ENCODE measurements at regions not wholly inside any gene's neighbourhood (a gene's known extent, or its start where the extent isn't known, plus 50 kb on each side); places are given as distances from the start of the nearest gene placed in this dataset.
"Not testable (repeated sequence)": the region's sequence is repeated elsewhere in the genome, so short reads cannot be mapped to it uniquely, and the experiment has no call there.

DNA sequence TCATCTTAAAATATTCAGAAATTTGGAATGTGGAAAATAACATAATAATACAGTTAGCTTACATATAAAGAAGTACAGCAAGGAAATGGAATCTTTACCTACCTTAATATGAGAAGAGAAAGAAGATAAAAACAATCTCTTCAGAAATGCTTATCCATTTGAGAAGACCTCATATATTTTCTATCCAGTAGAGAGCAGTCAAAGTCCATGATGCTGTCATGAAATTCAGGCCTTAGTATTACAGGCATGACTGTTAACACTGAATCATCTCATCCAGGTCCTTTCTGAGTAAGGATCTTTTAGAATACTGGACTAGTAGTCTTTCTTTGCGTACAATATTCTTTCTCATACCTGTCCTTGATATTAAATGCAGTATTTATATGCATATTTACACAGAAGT is 713.4 kb downstream of the CD109 start:
- DNase-seq = no peak
- intact Hi-C loops (cut with DNase I) = no loop called here

DNA sequence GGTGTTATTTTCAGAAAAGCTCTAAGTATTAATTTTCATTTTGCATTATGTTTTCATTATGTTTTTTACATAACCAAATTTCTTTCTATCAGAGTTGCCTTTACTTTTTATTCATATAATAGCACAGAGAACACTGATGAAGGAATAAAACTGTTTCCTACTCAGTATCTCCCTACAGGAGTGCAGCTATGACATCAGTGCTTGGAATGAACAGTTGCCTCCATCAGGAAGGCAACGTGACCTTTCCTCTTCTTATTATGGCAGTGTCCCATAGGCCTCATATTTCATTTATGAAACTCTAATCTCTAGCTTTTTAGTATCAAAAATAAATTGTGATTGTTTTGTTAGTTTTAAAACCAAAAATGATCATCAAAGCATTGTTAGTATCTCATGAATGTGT is 712.8 kb downstream of the CD109 start:
- intact Hi-C loops (cut with DNase I) = no loop called here
- no peak for DNase-seq

DNA sequence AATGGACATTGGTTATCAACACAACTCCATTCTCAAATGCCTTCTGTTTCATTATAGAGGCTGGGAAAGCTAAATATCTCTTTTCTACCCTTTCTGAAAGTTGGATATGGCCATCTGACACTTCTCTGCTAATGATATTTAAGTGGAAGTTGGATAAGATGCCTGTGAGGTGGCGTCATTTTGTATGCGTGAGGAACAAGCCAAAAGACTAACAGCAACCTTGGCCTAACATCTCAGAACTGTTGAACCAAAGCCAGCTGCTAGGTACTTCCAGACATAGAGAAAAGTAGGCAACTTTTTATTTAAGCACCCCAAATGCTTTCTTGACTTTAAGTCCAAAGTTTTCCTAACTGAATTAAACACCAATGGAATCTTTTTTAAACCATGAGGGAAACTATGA is 708.4 kb downstream of the CD109 start:
- no peak for DNase-seq
- intact Hi-C loops (cut with DNase I) = no loop called here

DNA sequence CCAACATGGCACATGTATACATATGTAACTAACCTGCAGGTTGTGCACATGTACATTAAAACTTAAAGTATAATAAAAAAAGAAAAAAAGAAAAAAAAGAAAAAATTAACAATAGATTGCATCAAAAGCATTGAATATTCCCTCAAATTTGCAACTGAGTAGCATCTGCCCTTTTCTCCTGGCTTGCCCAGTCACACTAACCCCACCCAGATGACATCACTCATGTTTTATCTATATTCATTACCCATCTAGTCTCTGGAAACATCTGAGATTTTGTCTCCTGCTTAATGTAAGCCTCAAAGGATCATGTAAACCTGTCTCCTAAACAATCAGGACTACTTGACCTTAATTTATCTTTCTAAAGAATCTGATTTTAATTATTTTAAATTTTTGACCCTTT is 706.8 kb downstream of the CD109 start:
- no peak for DNase-seq
- intact Hi-C loops (cut with DNase I) = no loop called here

DNA sequence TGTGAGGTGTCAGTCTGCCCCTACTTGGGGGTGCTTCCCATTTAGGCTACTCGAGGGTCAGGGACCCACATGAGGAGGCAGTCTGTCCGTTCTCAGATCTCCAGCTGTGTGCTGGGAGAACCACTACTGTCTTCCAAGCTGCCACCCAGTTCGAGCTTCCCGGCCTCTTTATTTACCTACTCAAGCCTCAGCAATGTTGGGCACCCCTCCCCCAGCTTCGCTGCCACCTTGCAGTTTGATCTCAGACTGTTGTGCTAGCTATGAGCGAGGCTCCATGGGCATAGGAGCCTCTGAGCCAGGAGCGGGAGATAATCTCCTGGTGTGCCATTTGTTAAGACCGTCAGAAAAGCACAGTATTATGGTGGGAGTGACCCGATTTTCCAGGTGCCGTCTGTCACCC is 682.4 kb downstream of the CD109 start:
- intact Hi-C loops (cut with DNase I); DNase-seq: not testable (repeated sequence)

DNA sequence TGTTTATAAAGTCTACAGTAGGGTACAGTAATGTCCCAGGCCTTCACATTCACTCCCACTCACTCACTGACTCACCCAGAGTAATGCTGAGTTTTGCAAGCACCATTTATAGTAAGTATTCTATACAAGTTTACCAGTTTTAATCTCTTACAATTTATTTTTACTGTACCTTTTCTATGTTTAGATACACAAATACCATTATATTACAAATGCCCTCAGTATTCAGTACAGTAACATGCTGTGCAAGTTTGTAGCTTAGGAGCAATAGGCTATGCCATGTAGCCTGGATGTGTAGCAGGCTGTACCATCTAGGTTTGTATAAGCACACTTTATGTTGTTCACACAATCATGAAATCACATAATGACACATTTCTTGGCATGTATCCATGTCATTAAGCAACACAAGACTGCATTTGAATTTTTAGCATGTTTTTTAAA is 673.6 kb downstream of the CD109 start:
- DNase-seq = no peak
- intact Hi-C loops (cut with DNase I) = no loop called here

DNA sequence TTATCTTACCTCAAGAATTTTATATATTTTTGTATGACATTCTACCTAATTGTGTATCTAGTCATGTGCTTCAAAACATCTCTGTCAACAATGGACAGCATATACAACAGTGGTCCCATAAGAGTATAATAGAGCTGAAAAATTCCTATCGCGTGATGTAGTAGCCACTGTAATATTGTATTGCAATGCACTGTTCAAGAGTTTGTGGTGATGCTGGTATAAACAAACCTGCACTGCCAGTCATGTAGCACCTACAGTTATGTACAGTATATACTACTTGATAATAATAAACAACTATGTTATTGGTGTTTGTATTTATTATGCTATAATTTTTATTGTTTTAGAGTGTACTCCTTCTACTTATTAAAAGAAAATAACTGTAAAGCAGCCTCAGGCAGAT is 672.7 kb downstream of the CD109 start:
- intact Hi-C loops (cut with DNase I) = no loop called here

DNA sequence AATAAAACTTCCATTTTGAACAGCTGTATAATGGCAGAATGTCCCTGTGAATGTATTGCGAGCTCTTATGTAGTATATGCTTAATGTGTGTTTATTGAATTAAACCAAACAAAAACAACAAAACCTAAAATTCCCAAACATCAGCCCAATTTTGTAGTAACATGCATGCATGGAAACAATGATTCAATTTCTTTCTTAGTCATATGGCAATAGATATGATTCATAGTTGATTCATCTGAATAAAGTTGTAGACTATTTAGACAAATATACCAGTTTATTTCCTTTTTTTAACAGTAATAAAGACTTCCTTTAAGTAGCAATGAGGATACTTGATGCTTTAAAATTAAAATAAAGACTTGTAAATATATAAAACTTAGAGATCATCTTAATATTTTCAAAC is 670.6 kb downstream of the CD109 start:
- intact Hi-C loops (cut with DNase I) = no loop called here
- no peak for DNase-seq

More for the DNA sequence above, 672.7 kb downstream of the CD109 start:
- no peak for DNase-seq

DNA sequence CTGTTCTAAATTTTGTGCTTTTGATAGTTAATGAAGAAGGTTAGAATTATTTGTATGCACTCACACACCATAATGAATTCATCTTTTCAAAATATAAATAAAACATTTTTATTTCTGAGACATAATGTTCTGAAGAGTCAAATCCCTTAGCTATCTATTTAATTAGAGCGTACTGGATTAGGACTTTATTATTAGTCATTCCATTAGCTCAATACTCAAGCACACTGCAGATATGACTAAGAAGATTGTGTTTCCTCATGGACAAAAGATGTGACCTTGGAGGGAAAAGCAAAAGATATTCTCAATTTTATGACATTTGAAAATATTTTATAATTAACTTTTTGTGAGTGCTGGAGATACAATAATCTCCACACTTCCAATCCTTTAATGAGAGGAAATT is 666.4 kb downstream of the CD109 start:
- intact Hi-C loops (cut with DNase I) = no loop called here
- no peak for DNase-seq

DNA sequence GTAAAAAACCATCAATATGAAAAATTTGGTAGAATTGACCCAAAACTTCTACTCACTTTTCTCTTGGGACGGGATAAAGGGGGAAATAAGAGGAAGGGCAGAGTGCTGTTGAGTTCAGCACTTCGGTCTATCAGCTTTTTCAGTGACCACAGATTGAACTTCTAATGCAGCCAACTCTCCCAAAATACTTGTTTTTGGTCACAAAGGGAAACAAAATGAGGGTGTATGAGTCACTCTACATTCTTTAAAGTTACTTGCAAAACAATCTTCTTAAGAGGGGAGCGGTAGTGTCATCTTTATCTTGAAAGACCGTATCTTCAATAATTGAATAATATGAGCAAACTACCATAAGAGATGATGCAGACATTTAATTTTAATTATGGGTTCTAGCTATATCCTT is 661.3 kb downstream of the CD109 start:
- no peak for DNase-seq
- intact Hi-C loops (cut with DNase I) = no loop called here

DNA sequence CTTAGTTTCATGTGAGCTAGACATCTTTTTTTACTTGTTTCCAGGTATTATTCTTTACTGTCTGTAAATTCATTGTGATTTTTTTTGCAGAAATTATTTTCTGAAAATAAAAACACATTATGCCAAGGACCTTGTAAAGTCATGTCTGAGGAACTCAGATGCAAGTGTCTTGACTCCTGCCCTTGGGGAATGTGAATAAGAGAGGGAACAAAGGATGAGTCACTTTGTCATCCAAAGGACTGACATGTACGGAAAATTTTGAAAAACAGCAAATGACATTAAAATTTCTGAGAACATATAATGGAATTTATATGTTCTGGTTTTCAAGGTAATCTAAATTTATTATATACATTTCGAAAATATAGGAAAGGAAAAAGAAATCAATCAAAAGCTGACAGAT is 660.4 kb downstream of the CD109 start:
- intact Hi-C loops (cut with DNase I) = no loop called here
- DNase-seq = no peak

DNA sequence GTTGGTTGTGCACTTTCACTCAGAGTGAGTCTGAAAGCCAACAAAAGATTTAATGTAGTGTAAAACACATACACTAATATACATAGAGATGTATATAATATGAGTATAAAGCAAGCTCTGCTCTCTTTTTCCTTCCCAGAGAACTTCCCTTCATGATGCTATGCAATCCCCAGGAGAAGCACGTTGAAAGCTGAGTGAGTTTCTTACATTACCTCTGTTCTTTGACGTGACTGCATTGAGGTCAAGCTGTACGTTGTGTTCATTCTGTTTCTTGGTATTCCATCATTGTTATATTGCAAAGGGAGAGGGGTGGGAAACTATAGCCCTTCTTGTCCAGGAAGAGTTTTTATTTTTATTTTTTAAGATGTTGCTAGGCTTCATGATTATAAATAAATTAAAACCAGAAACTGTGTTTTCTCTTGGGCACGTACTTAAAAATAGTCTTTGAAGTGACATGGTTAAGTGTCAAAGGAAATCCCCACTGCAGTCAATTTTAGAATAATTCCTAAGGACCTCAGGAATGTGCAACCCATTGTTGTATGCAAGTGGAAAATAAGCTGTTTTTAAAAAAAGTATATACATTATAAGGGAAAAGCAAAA is 651.0 kb downstream of the CD109 start:
- DNase-seq = no peak
- intact Hi-C loops (cut with DNase I) = no loop called here

DNA sequence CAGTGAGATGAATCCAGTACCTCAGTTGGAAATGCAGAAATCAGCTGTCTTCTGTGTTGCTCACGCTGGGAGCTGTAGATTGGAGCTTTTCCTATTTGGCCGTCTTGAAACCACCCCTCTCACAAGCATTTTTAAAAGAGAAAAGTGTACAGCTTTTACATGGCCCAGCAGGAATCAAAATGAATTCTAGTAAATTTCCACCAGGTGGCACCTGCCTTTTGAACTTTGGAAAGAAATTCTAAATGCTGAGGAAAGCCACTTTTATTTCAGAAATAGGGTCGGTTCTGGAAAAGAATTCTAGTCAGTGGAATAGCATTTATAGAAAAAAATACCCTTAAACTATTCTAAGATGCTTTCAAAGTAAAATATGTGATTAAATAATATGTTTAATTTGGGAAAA is 647.8 kb downstream of the CD109 start:
- intact Hi-C loops (cut with DNase I) = no loop called here
- no peak for DNase-seq

DNA sequence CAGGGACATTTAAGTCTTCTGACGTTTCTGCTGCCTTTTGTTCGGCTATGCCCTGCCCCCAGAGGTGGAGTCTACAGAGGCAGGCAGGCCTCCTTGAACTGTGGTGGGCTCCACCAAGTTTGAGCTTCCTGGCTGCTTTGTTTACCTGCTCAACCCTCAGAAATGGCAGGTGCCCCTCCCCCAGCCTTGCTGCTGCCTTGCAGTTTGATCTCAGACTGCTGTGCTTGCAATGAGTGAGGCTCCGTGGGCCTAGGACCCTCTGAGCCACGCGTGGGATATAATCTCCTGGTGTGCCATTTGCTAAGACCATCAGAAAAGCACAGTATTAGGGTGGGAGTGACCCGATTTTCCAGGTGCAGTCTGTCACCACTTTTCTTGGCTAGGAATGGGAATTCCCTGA is 647.3 kb downstream of the CD109 start:
- DNase-seq; intact Hi-C loops (cut with DNase I): not testable (repeated sequence)

DNA sequence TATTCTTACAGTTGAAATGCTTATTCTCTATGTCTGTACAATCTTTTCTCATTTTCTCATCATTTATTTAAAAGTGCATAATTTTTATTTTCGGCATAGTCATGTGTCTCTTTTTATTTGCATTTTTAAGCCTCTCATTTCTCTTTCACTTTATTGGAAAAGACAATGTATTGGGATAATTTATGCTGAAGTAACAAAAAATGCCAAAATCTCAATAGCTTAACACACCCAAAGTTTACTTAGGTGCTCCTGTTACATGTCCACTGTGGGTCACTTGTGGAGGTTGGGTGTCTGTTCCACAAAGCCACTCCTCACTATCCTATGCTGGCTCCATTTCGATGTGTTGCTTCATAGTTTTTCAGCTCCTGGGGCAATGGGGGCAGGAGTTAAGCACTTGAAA is 638.7 kb downstream of the CD109 start:
- intact Hi-C loops (cut with DNase I) = no loop called here
- DNase-seq = no peak

DNA sequence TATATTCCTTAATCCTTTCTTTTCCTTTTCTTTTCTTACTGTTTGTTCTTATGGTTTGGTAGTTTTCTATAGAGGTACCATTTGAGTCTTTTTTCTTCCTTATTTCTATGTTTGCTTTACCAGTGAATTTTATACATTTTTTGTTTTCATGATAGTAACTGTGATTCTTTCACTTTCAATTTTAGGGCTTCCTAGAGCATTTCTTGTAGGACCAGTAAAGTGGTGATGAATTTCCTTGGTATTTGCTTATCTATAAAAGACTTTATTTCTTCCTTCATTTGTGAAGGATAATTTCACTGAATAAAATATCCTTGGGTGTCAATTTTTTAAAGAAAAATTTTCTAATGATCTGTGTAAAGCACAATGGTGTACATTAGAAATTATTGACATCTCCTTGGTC is 637.4 kb downstream of the CD109 start:
- intact Hi-C loops (cut with DNase I) = no loop called here
- no peak for DNase-seq

DNA sequence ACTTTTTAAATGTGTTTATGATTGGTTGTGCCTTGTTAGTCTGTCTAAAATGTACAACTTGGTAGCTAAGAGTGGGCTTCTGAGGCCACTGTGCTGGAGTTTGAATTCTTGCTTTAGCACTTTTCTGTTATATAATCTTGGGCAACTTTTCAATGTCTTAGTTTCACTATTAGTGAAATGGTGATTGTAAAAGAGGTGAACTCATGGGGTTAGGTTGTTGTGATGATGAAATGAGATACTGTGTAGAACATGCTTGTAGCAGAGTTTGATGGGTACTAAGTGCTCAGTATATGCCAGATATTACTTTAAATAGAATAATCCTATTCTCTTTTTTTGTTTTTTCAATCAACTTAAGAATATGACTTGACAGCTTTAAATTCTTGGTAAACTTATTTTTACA is 624.7 kb downstream of the CD109 start:
- intact Hi-C loops (cut with DNase I) = no loop called here
- DNase-seq = no peak

DNA sequence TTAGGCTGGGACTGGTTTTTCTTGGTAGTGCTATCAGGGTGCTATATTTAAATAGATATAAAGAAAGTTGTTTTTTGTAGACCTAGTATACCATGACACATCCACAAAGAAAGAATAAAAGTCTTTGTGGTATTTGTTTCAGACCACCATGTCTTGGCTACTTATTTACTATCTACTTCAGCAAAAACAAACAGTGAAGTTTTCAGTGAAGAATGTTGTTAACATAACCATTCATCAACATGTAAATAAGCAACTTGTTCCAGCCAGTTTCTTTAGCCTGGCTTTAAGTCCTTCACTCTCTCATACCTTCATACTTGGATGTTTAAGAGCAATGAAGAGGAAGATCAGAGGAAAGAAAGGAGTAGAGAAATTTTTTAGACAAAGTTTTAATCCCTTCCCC is 624.1 kb downstream of the CD109 start:
- DNase-seq = no peak
- intact Hi-C loops (cut with DNase I) = no loop called here

DNA sequence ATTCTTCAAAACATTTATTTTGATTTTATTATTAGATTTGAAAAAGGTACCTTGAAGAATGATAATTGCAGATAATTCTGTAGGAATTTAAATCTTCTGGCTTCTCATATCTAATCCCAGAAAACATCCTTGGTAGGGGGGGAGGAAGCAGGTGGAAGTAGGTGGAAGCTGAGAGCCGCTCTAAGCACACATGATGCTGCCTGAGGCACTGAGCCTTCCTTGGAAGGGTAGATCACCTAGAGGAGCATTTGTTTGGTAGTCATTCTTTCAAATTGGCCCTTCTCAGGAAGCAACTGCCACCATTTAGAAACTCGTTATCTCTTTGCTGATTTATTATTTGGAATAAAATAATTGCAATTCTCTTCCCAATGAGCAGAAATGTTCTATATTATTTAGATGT is 623.3 kb downstream of the CD109 start:
- DNase-seq = no peak
- intact Hi-C loops (cut with DNase I) = no loop called here

DNA sequence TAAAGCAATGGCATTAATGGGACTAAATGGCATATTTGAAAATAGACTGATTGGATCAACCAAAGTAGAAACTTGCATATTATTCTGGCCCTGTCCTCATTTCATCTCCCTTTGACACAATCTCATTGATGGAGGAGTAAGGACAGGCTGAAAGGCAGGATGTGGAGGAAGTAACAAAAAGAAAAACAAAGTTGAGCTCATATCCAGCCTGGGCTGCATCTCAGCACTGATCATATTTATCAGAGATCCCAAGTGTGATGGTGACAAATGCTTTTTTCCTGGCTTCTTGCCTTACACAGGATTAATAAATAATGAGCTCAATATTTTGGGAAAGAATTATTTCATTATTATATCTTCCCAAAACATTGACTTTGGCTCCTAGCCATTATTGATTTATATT is 622.7 kb downstream of the CD109 start:
- intact Hi-C loops (cut with DNase I) = no loop called here
- no peak for DNase-seq

DNA sequence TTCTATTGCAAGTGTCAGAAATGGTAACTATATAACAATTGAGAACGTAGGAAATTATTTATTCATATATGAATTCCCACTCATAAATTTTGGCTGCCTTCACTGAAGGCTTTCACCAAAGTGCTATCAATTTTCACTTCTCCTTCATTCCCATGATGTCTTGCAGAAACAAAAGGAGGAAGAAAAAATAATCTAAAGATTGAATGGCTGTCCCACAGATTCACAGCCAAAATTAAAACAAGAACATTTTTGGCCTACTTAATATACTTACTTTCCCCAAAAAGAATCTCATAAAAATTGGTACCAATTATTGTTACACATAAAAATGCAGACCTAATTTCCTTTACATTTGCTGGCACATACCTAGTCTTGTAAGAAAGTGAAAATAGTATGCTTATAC is 616.1 kb downstream of the CD109 start:
- intact Hi-C loops (cut with DNase I) = no loop called here

DNA sequence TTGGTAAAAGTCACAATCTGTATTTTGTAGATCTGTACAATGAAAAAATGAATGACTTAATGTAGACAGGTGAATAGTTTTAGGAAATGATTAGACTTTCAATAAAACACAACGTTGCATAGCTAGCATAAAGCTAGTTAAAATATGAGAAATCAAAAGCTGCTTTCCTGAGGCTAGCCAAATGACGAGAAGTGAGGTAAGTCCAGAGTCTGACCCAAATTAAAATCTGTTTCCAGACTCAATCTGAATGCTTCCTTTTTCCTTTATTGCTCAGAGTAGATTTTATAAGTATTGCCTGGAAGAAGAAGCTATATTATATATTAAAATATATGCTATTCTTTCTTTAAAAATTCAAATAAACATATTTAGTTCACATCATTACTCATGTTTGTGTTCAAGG is 615.4 kb downstream of the CD109 start:
- intact Hi-C loops (cut with DNase I) = no loop called here
- no peak for DNase-seq

More for the DNA sequence above, 616.1 kb downstream of the CD109 start:
- DNase-seq = no peak

Data from head of caudate nucleus (tissue), 42 donors.